ENCODE measurements at regions not wholly inside any gene's neighbourhood (a gene's known extent, or its start where the extent isn't known, plus 50 kb on each side); places are given as distances from the start of the nearest gene placed in this dataset.

- no peak overlapping the region for H4K12ac ChIP-seq (ENCODE audit: low read depth, low read length)
- H3K4me1 ChIP-seq (ENCODE audit: control insufficient read depth in 1 of 2, insufficient read depth in 2 of 2, low read length in 2 of 2): no peaks in the 10 kb centered on the region
- no peak overlapping the region for H3K4ac ChIP-seq (ENCODE audit: low read depth, low read length)
- no CpG with 5 or more reads among the region's 2 CpGs for WGBS (ENCODE audit: extremely low coverage, insufficient coverage, insufficient read length)
- H3K4me3 ChIP-seq (ENCODE audit: low read depth, low read length): no peak overlapping the region
- DNase-seq: no peak
- no peak overlapping the region for H4K91ac ChIP-seq (ENCODE audit: low read depth, low read length)
- H3K18ac ChIP-seq (ENCODE audit: low read length): no peak overlapping the region
- H3K9ac ChIP-seq (ENCODE audit: low read length): no peak overlapping the region
- no peak overlapping the region for H2BK5ac ChIP-seq (ENCODE audit: low read depth, low read length, poor library complexity)
- H3K27ac ChIP-seq (ENCODE audit: low read depth, low read length): no peak overlapping the region
- no peaks in the 10 kb centered on the region for H3K27me3 ChIP-seq (ENCODE audit: insufficient read depth, low read length)
- H2BK12ac ChIP-seq (ENCODE audit: low read length): no peak overlapping the region
- no peaks in the 10 kb centered on the region for H3K79me1 ChIP-seq (ENCODE audit: low read length)
- H2BK120ac ChIP-seq (ENCODE audit: insufficient read depth, low read length, poor library complexity): no peak overlapping the region
- no peaks in the 10 kb centered on the region for H3K36me3 ChIP-seq (ENCODE audit: control insufficient read depth in 1 of 2, insufficient read depth in 2 of 2, low read length in 2 of 2)
- H3K14ac ChIP-seq (ENCODE audit: low read length): no peak overlapping the region
- H3K23ac ChIP-seq (ENCODE audit: low read length): no peak overlapping the region
- H2AK5ac ChIP-seq (ENCODE audit: low read length): no peak overlapping the region
- no peaks in the 10 kb centered on the region for H3K9me3 ChIP-seq (ENCODE audit: insufficient read depth, low read depth, low read length)
- H2AFZ ChIP-seq (ENCODE audit: insufficient read depth, low read length, poor library complexity): no peak overlapping the region
- H3K79me2 ChIP-seq (ENCODE audit: control insufficient read depth, insufficient read depth, low read length, poor library complexity): no peaks in the 10 kb centered on the region
- H4K8ac ChIP-seq (ENCODE audit: low read depth, low read length): no peak overlapping the region
- no peak overlapping the region for H3K4me2 ChIP-seq (ENCODE audit: low read length)
Observed at GRCh38 chr5:28388428-28388827, 1350.0 kb upstream of the CDH9 start.

DNA sequence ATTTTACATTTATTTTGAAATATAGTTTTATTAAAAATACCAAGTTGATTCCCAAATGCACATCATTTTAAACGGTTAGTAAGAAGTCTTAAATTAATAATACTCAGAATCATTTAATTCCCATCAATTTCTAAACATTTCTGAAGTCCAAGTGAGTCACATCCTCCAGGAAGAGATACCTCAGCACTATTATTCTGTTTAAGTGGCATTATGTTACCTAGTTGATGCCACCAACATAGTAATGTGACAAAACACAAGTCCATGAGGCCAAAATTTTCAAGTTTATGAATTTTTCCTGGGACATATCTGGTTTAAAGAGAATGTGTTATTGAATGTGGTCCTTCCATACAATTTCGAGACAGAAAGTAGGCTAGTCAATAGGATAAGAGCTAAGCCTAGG lies 1348.3 kb upstream of the CDH9 start:
- Histone ChIP-seq H2BK12ac (ENCODE audit: low read length) (no peak overlapping the region), H3K4me1 (ENCODE audit: control insufficient read depth in 1 of 2, insufficient read depth in 2 of 2, low read length in 2 of 2) (no peaks in the 10 kb centered on the region), H3K79me2 (ENCODE audit: control insufficient read depth, insufficient read depth, low read length, poor library complexity) (no peaks in the 10 kb centered on the region), H2AFZ (ENCODE audit: insufficient read depth, low read length, poor library complexity) (no peak overlapping the region), H3K9ac (ENCODE audit: low read length) (no peak overlapping the region), H2BK5ac (ENCODE audit: low read depth, low read length, poor library complexity) (no peak overlapping the region), H3K36me3 (ENCODE audit: control insufficient read depth in 1 of 2, insufficient read depth in 2 of 2, low read length in 2 of 2) (no peaks in the 10 kb centered on the region), H4K91ac (ENCODE audit: low read depth, low read length) (no peak overlapping the region), H3K9me3 (ENCODE audit: insufficient read depth, low read depth, low read length) (no peaks in the 10 kb centered on the region), H2AK5ac (ENCODE audit: low read length) (no peak overlapping the region), H3K4ac (ENCODE audit: low read depth, low read length) (no peak overlapping the region), H4K8ac (ENCODE audit: low read depth, low read length) (no peak overlapping the region), H2BK120ac (ENCODE audit: insufficient read depth, low read length, poor library complexity) (no peak overlapping the region), H3K14ac (ENCODE audit: low read length) (no peak overlapping the region), H3K18ac (ENCODE audit: low read length) (no peak overlapping the region), H3K4me3 (ENCODE audit: low read depth, low read length) (no peak overlapping the region), H3K4me2 (ENCODE audit: low read length) (no peak overlapping the region), H3K27me3 (ENCODE audit: insufficient read depth, low read length) (no peaks in the 10 kb centered on the region), H3K23ac (ENCODE audit: low read length) (no peak overlapping the region), H4K12ac (ENCODE audit: low read depth, low read length) (no peak overlapping the region), H3K27ac (ENCODE audit: low read depth, low read length) (no peak overlapping the region), H3K79me1 (ENCODE audit: low read length) (no peaks in the 10 kb centered on the region)
- no peak for DNase-seq
- WGBS (ENCODE audit: extremely low coverage, insufficient coverage, insufficient read length): no CpG with 5 or more reads among the region's 2 CpGs

- Histone ChIP-seq H3K4me3 (ENCODE audit: low read depth, low read length) (no peak overlapping the region), H3K79me2 (ENCODE audit: control insufficient read depth, insufficient read depth, low read length, poor library complexity) (no peaks in the 10 kb centered on the region), H4K91ac (ENCODE audit: low read depth, low read length) (no peak overlapping the region), H2BK120ac (ENCODE audit: insufficient read depth, low read length, poor library complexity) (no peak overlapping the region), H3K14ac (ENCODE audit: low read length) (no peak overlapping the region), H3K4ac (ENCODE audit: low read depth, low read length) (no peak overlapping the region), H4K12ac (ENCODE audit: low read depth, low read length) (no peak overlapping the region), H2BK12ac (ENCODE audit: low read length) (no peak overlapping the region), H4K8ac (ENCODE audit: low read depth, low read length) (no peak overlapping the region), H2BK5ac (ENCODE audit: low read depth, low read length, poor library complexity) (no peak overlapping the region), H3K18ac (ENCODE audit: low read length) (no peak overlapping the region), H3K27me3 (ENCODE audit: insufficient read depth, low read length) (no peaks in the 10 kb centered on the region), H2AFZ (ENCODE audit: insufficient read depth, low read length, poor library complexity) (no peak overlapping the region), H3K4me1 (ENCODE audit: control insufficient read depth in 1 of 2, insufficient read depth in 2 of 2, low read length in 2 of 2) (peaks cover 0 to 3% of the 10 kb centered on the region in 2 experiments), H3K27ac (ENCODE audit: low read depth, low read length) (no peak overlapping the region), H3K36me3 (ENCODE audit: control insufficient read depth in 1 of 2, insufficient read depth in 2 of 2, low read length in 2 of 2) (no peaks in the 10 kb centered on the region), H3K23ac (ENCODE audit: low read length) (no peak overlapping the region), H3K4me2 (ENCODE audit: low read length) (no peak overlapping the region), H3K79me1 (ENCODE audit: low read length) (peaks cover 2% of the 10 kb centered on the region), H3K9me3 (ENCODE audit: insufficient read depth, low read depth, low read length) (no peaks in the 10 kb centered on the region), H3K9ac (ENCODE audit: low read length) (no peak overlapping the region), H2AK5ac (ENCODE audit: low read length) (no peak overlapping the region)
- no CpG with 5 or more reads among the region's 2 CpGs for WGBS (ENCODE audit: extremely low coverage, insufficient coverage, insufficient read length)
- no peak for DNase-seq
Observed at GRCh38 chr5:28380167-28380566, 1341.8 kb upstream of the CDH9 start.

GRCh38 chr5:28374492-28374967 lies 1336.1 kb upstream of the CDH9 start:
- Histone ChIP-seq H3K27ac (ENCODE audit: low read depth, low read length) (peak overlapping the region; percentile 94), H2BK5ac (ENCODE audit: low read depth, low read length, poor library complexity) (peak overlapping the region; percentile 6), H3K79me2 (ENCODE audit: control insufficient read depth, insufficient read depth, low read length, poor library complexity) (no peaks in the 10 kb centered on the region), H3K4ac (ENCODE audit: low read depth, low read length) (no peak overlapping the region), H3K4me1 (ENCODE audit: control insufficient read depth in 1 of 2, insufficient read depth in 2 of 2, low read length in 2 of 2) (peaks cover 4 to 6% of the 10 kb centered on the region in 2 experiments), H4K91ac (ENCODE audit: low read depth, low read length) (no peak overlapping the region), H2AFZ (ENCODE audit: insufficient read depth, low read length, poor library complexity) (no peak overlapping the region), H3K23ac (ENCODE audit: low read length) (no peak overlapping the region), H3K4me2 (ENCODE audit: low read length) (peak overlapping the region; percentile 24), H3K9me3 (ENCODE audit: insufficient read depth, low read depth, low read length) (no peaks in the 10 kb centered on the region), H3K36me3 (ENCODE audit: control insufficient read depth in 1 of 2, insufficient read depth in 2 of 2, low read length in 2 of 2) (no peaks in the 10 kb centered on the region), H3K9ac (ENCODE audit: low read length) (no peak overlapping the region), H3K14ac (ENCODE audit: low read length) (no peak overlapping the region), H4K12ac (ENCODE audit: low read depth, low read length) (no peak overlapping the region), H4K8ac (ENCODE audit: low read depth, low read length) (peak overlapping the region; percentile 26), H2BK12ac (ENCODE audit: low read length) (peak overlapping the region; percentile 27), H2AK5ac (ENCODE audit: low read length) (no peak overlapping the region), H3K18ac (ENCODE audit: low read length) (no peak overlapping the region), H3K79me1 (ENCODE audit: low read length) (peaks cover 4% of the 10 kb centered on the region), H3K27me3 (ENCODE audit: insufficient read depth, low read length) (no peaks in the 10 kb centered on the region), H3K4me3 (ENCODE audit: low read depth, low read length) (no peak overlapping the region), H2BK120ac (ENCODE audit: insufficient read depth, low read length, poor library complexity) (no peak overlapping the region)
- DNase-seq: peak; percentile 19 to 74
- no CpG with 5 or more reads among the region's 3 CpGs for WGBS (ENCODE audit: extremely low coverage, insufficient coverage, insufficient read length)
